ENCODE measurements at regions not wholly inside any gene's neighbourhood (a gene's known extent, or its start where the extent isn't known, plus 50 kb on each side); places are given as distances from the start of the nearest gene placed in this dataset.

- Histone ChIP-seq H3K4me3 (no peak overlapping the region), H3K27ac (no peak overlapping the region), H3K36me3 (no peaks in the 10 kb centered on the region), H3K4me1 (no peaks in the 10 kb centered on the region), H3K27me3 (no peaks in the 10 kb centered on the region), H3K9me3 (no peaks in the 10 kb centered on the region)
- TF ChIP-seq POLR2AphosphoS5 (IDR thresholded peaks at IDR 0.05) (no peak), CTCF (IDR thresholded peaks at IDR 0.05) (no peak), EP300 (IDR thresholded peaks at IDR 0.05; ENCODE audit: low read depth) (no peak), POLR2A (IDR thresholded peaks at IDR 0.05) (no peak)
- intact Hi-C loops (cut with DNase I; ENCODE audit: low total_unique reads) (no loop called here), in situ Hi-C loops (cut with MboI; ENCODE audit: low pct_ligation_motif_present in 1 of 4, low pct_unique_long_range_greater_than_20kb in 1 of 4, low sequenced_read_pairs in 3 of 4) (no loop called here)
- WGBS, 2 donors (ENCODE audit: low coverage in 1 of 2): 47% methylated on average over 1 of the region's 1 CpG; no CpG with 5 or more reads in 1 of the 2 donors
- no peak for DNase-seq
Measured at GRCh38 chr14:21960636-21961035, 287.0 kb upstream of the OR4E1 start.

- DNase-seq: no peak
- TF ChIP-seq CTCF (IDR thresholded peaks at IDR 0.05) (no peak), EP300 (IDR thresholded peaks at IDR 0.05; ENCODE audit: low read depth) (no peak), POLR2A (IDR thresholded peaks at IDR 0.05) (no peak), POLR2AphosphoS5 (IDR thresholded peaks at IDR 0.05) (no peak)
- no peaks in the 10 kb centered on the region for H3K36me3 ChIP-seq
- H3K27ac ChIP-seq: no peak overlapping the region
- WGBS, 2 donors (ENCODE audit: low coverage in 1 of 2): 57 to 60% methylated on average over 2 to 3 of the region's 3 CpGs
- intact Hi-C loops (cut with DNase I; ENCODE audit: low total_unique reads) (no loop called here), in situ Hi-C loops (cut with MboI; ENCODE audit: low pct_ligation_motif_present in 1 of 4, low pct_unique_long_range_greater_than_20kb in 1 of 4, low sequenced_read_pairs in 3 of 4) (no loop called here)
- no peaks in the 10 kb centered on the region for H3K27me3 ChIP-seq
- no peaks in the 10 kb centered on the region for H3K9me3 ChIP-seq
- H3K4me3 ChIP-seq: no peak overlapping the region
- H3K4me1 ChIP-seq: no peaks in the 10 kb centered on the region
Measured at GRCh38 chr14:21941885-21942284, 268.3 kb upstream of the OR4E1 start.

GRCh38 chr14:21940887-21941856 lies 267.6 kb upstream of the OR4E1 start:
- intact Hi-C loops (cut with DNase I; ENCODE audit: low total_unique reads) (no loop called here), in situ Hi-C loops (cut with MboI; ENCODE audit: low pct_ligation_motif_present in 1 of 4, low pct_unique_long_range_greater_than_20kb in 1 of 4, low sequenced_read_pairs in 3 of 4) (no loop called here)
- H3K9me3 ChIP-seq: no peaks in the 10 kb centered on the region
- no peak overlapping the region for H3K4me3 ChIP-seq
- DNase-seq: no peak
- no peaks in the 10 kb centered on the region for H3K4me1 ChIP-seq
- no peaks in the 10 kb centered on the region for H3K27me3 ChIP-seq
- 20 to 56% methylated on average over 2 to 7 of the region's 7 CpGs for WGBS, 2 donors (ENCODE audit: low coverage in 1 of 2)
- H3K36me3 ChIP-seq: no peaks in the 10 kb centered on the region
- TF ChIP-seq CTCF (IDR thresholded peaks at IDR 0.05): peak in 4 of 5 experiments; percentile 19 to 46 (median 30)
- no peak for TF ChIP-seq POLR2A (IDR thresholded peaks at IDR 0.05)
- no peak for TF ChIP-seq POLR2AphosphoS5 (IDR thresholded peaks at IDR 0.05)
- TF ChIP-seq EP300 (IDR thresholded peaks at IDR 0.05; ENCODE audit: low read depth): no peak
- H3K27ac ChIP-seq: no peak overlapping the region

- intact Hi-C loops (cut with DNase I; ENCODE audit: low total_unique reads): no loop called here
- WGBS, 2 donors (ENCODE audit: low coverage in 1 of 2): 30 to 54% methylated on average over 1 of the region's 1 CpG
- in situ Hi-C loops (cut with MboI; ENCODE audit: low pct_ligation_motif_present in 1 of 4, low pct_unique_long_range_greater_than_20kb in 1 of 4, low sequenced_read_pairs in 3 of 4): no loop called here
Measured at GRCh38 chr14:21939836-21940235, 266.2 kb upstream of the OR4E1 start.

More at GRCh38 chr14:21939836-21940235, 266.2 kb upstream of the OR4E1 start:
- Histone ChIP-seq H3K27me3 (no peaks in the 10 kb centered on the region), H3K36me3 (no peaks in the 10 kb centered on the region), H3K27ac (no peak overlapping the region), H3K4me1 (no peaks in the 10 kb centered on the region), H3K9me3 (no peaks in the 10 kb centered on the region), H3K4me3 (no peak overlapping the region)
- TF ChIP-seq POLR2A (IDR thresholded peaks at IDR 0.05) (no peak), POLR2AphosphoS5 (IDR thresholded peaks at IDR 0.05) (no peak), EP300 (IDR thresholded peaks at IDR 0.05; ENCODE audit: low read depth) (no peak), CTCF (IDR thresholded peaks at IDR 0.05) (no peak)
- no peak for DNase-seq
